ENCODE measurements at regions not wholly inside any gene's neighbourhood (a gene's known extent, or its start where the extent isn't known, plus 50 kb on each side); places are given as distances from the start of the nearest gene placed in this dataset.

DNA sequence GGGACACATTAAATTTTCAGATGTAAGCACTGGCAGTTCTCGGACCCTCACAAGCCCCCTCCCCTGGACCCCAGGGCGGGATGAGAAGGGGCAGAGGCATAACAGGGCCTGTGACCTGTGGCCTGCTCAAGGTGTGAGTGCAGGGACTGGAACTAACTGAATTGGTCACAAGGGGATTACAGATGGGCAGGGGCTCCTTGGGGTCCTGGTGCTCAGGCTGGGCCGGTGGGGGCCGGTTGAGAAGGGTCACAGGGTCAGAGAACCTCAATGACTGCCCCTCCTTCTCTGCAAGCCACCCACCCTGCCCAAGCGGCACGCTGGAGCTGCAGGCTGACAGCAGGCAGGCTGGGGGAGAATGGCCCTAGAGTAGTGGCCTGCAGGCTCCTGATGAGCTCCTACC, 80.8 kb upstream of the PCBD1 start:
- no peak overlapping the region for H3K4me3 ChIP-seq (ENCODE audit: low read depth, low read length)
- H3K36me3 ChIP-seq (ENCODE audit: control insufficient read depth, insufficient read depth, low read length): no peaks in the 10 kb centered on the region
- H3K27me3 ChIP-seq (ENCODE audit: control insufficient read depth, insufficient read depth, low read length): peaks cover 7% of the 10 kb centered on the region
- no peaks in the 10 kb centered on the region for H3K9me3 ChIP-seq (ENCODE audit: control insufficient read depth, insufficient read depth, low read length)
- peaks cover 4% of the 10 kb centered on the region for H3K4me1 ChIP-seq (ENCODE audit: control insufficient read depth, insufficient read depth, low read length)
- no peak overlapping the region for H3K9ac ChIP-seq (ENCODE audit: low read depth, low read length)

DNA sequence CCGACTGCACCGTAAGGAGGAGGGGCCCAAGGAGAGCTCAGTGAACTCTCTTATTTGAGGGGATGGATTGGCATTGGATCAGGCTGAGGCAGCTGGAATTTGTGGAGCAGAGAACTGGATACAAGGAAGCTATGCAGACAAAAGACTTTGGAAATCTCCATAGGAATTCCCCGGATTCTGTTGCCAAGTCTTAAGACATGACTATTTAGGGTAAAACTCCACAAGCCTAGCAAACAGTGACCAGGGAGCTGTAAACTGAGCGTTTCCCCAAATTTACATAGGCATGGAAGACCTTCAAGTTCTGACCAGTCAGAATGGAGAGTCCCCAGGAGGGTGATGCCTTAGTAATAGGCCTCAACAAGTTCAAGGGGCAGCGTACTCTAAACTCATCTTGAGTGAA, 82.5 kb upstream of the PCBD1 start:
- Histone ChIP-seq H3K4me1 (ENCODE audit: control insufficient read depth, insufficient read depth, low read length) (peaks cover 4% of the 10 kb centered on the region), H3K36me3 (ENCODE audit: control insufficient read depth, insufficient read depth, low read length) (no peaks in the 10 kb centered on the region), H3K27me3 (ENCODE audit: control insufficient read depth, insufficient read depth, low read length) (peaks cover 2% of the 10 kb centered on the region), H3K9me3 (ENCODE audit: control insufficient read depth, insufficient read depth, low read length) (no peaks in the 10 kb centered on the region), H3K4me3 (ENCODE audit: low read depth, low read length) (no peak overlapping the region), H3K9ac (ENCODE audit: low read depth, low read length) (no peak overlapping the region)

DNA sequence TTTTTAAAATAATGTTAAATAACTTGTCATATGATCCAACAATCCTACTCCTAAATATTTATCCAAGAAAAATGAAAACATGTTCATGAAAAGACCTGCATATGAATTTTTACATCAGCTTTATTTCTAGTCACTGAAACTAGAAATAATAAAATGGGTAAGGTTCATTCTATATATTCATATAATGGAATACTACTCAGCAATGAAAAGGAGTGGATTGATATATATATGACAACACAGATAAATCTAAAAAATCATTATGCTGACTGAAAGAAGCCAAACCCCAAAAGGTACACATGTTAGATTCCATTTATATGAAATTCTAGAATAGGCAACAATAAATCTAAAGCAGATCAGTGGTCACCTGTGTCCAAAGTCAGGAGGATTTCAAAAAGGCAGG, 84.9 kb upstream of the PCBD1 start:
- Histone ChIP-seq H3K4me3 (ENCODE audit: low read depth, low read length) (no peak overlapping the region), H3K36me3 (ENCODE audit: control insufficient read depth, insufficient read depth, low read length) (no peaks in the 10 kb centered on the region), H3K4me1 (ENCODE audit: control insufficient read depth, insufficient read depth, low read length) (peaks cover 4% of the 10 kb centered on the region), H3K27me3 (ENCODE audit: control insufficient read depth, insufficient read depth, low read length) (peaks cover 2% of the 10 kb centered on the region), H3K9ac (ENCODE audit: low read depth, low read length) (no peak overlapping the region), H3K9me3 (ENCODE audit: control insufficient read depth, insufficient read depth, low read length) (no peaks in the 10 kb centered on the region)

DNA sequence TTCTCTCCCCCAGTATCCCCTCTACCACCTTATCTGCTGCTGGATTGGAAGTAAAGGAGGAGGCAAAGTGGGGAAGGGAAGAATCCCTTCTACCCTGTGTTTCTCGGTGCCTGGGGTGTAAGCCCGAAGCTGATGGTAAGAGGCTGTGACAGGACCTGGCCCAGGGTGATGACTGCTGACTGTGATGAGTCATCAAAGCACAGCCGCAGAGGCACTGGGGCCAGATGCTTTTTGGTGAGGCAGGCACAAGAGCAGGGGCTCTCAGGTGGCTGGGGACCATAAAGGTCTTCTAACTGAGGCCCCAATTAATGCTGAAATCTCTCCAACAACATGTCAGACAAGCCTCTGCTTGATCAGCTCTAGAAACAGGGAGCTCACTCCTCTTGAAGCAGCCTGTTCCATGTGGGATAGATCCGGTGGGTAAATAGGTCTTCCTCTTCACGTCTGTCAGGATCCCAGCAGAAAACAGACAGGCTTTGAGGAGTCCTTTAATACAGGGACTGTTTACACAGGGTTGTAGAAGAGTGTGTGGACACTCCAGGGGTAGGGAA, 86.1 kb upstream of the PCBD1 start:
- no peak overlapping the region for H3K4me3 ChIP-seq (ENCODE audit: low read depth, low read length)
- no peaks in the 10 kb centered on the region for H3K9me3 ChIP-seq (ENCODE audit: control insufficient read depth, insufficient read depth, low read length)
- peaks cover 4% of the 10 kb centered on the region for H3K4me1 ChIP-seq (ENCODE audit: control insufficient read depth, insufficient read depth, low read length)
- no peaks in the 10 kb centered on the region for H3K36me3 ChIP-seq (ENCODE audit: control insufficient read depth, insufficient read depth, low read length)
- peaks cover 2% of the 10 kb centered on the region for H3K27me3 ChIP-seq (ENCODE audit: control insufficient read depth, insufficient read depth, low read length)
- no peak overlapping the region for H3K9ac ChIP-seq (ENCODE audit: low read depth, low read length)

DNA sequence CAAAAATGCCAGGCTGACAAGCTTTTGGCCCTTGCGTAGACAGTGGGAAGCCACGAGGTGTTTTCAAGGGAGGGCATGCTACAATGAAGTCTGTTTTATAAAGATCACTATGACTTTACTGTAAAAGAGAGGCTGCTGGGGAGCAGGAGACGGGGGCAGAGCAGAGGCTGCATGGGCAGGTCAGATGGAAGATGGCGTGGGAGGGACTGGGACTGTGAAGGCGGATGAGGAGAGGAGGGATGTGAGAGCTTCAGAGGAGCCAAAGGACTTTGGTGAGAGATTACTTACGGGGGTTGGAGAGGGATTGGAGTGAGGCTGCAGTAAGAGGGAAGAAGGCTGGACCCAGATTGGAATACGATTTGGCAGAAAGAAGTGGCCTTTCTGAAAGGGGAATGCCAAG, 86.6 kb upstream of the PCBD1 start:
- Histone ChIP-seq H3K9me3 (ENCODE audit: control insufficient read depth, insufficient read depth, low read length) (no peaks in the 10 kb centered on the region), H3K27me3 (ENCODE audit: control insufficient read depth, insufficient read depth, low read length) (peaks cover 2% of the 10 kb centered on the region), H3K4me1 (ENCODE audit: control insufficient read depth, insufficient read depth, low read length) (peaks cover 4% of the 10 kb centered on the region), H3K9ac (ENCODE audit: low read depth, low read length) (no peak overlapping the region), H3K36me3 (ENCODE audit: control insufficient read depth, insufficient read depth, low read length) (no peaks in the 10 kb centered on the region), H3K4me3 (ENCODE audit: low read depth, low read length) (no peak overlapping the region)

DNA sequence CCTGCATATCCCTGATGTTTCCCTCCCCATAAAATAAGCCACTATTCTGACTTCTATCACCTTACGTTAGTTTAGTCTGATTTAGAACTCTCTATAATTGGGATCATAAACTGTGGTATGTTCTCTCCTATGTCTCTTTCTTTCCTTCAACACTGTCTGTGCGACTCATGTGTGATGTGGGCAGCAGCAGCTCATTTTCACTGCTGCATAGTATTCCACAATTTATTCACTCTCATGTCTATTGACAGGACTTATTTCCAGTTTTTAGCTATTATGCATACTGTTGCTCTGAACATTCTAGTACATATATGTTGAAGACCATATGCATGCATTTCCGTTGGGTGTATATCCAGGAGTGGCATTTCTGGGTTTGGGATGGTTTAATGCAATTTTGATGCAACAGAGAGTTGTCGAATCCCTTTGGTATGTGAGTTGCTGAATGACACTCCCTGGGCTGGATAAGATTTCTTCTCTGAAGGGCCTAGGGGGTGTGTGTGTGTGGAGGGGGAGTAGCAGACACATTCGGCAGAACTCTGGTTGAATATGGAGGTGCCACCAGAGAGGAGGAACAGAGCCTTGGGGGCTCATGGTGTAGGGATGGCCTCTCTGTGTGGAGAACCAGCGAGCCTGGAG, 87.8 kb upstream of the PCBD1 start:
- Histone ChIP-seq H3K9me3 (ENCODE audit: control insufficient read depth, insufficient read depth, low read length) (no peaks in the 10 kb centered on the region), H3K9ac (ENCODE audit: low read depth, low read length) (no peak overlapping the region), H3K27me3 (ENCODE audit: control insufficient read depth, insufficient read depth, low read length) (peaks cover 2% of the 10 kb centered on the region), H3K36me3 (ENCODE audit: control insufficient read depth, insufficient read depth, low read length) (no peaks in the 10 kb centered on the region), H3K4me3 (ENCODE audit: low read depth, low read length) (no peak overlapping the region), H3K4me1 (ENCODE audit: control insufficient read depth, insufficient read depth, low read length) (no peaks in the 10 kb centered on the region)

DNA sequence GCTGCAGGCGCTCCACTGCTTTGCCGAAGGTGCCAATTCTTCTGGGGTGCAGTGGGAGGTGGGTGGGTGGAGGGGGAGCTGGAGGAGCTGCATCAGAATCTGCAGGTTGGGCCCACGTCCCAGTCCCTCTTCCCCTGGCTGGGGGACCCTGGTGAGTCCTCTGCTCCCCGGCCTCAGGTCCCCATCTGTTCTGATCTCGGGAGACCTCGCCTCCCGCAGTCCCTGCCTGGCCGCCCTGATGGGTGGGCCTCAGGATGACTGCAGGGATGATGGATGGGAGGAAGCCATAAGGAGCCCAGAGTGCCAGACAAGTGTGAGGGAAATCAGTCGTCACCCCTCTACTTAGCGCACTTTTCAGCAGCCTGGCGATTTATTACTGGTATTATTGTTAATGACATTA, 89.3 kb upstream of the PCBD1 start:
- Histone ChIP-seq H3K36me3 (ENCODE audit: control insufficient read depth, insufficient read depth, low read length) (no peaks in the 10 kb centered on the region), H3K9me3 (ENCODE audit: control insufficient read depth, insufficient read depth, low read length) (no peaks in the 10 kb centered on the region), H3K27me3 (ENCODE audit: control insufficient read depth, insufficient read depth, low read length) (peaks cover 2% of the 10 kb centered on the region), H3K4me1 (ENCODE audit: control insufficient read depth, insufficient read depth, low read length) (no peaks in the 10 kb centered on the region), H3K4me3 (ENCODE audit: low read depth, low read length) (no peak overlapping the region), H3K9ac (ENCODE audit: low read depth, low read length) (no peak overlapping the region)

DNA sequence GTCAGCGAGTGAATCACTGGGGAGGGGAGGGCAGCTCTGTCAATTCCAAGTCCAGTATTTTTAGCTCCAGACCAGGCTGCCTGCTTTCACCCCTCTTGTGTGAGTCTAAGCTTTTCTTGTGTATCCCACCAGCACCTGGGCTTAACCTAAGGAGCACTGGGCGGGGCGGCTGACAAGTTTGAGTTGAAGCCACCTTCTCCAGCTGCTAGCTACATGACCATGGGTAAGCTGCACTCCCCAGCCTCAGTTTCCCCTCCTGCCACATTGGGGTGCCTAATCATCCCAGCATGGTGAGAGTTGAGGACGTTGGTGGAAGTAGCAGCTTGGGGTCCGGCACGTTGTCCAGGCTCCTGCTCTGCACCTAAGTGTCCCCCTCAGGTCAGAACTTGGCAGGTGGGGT, 89.8 kb upstream of the PCBD1 start:
- Histone ChIP-seq H3K9me3 (ENCODE audit: control insufficient read depth, insufficient read depth, low read length) (no peaks in the 10 kb centered on the region), H3K4me1 (ENCODE audit: control insufficient read depth, insufficient read depth, low read length) (no peaks in the 10 kb centered on the region), H3K36me3 (ENCODE audit: control insufficient read depth, insufficient read depth, low read length) (no peaks in the 10 kb centered on the region), H3K9ac (ENCODE audit: low read depth, low read length) (no peak overlapping the region), H3K27me3 (ENCODE audit: control insufficient read depth, insufficient read depth, low read length) (peaks cover 2% of the 10 kb centered on the region), H3K4me3 (ENCODE audit: low read depth, low read length) (no peak overlapping the region)

DNA sequence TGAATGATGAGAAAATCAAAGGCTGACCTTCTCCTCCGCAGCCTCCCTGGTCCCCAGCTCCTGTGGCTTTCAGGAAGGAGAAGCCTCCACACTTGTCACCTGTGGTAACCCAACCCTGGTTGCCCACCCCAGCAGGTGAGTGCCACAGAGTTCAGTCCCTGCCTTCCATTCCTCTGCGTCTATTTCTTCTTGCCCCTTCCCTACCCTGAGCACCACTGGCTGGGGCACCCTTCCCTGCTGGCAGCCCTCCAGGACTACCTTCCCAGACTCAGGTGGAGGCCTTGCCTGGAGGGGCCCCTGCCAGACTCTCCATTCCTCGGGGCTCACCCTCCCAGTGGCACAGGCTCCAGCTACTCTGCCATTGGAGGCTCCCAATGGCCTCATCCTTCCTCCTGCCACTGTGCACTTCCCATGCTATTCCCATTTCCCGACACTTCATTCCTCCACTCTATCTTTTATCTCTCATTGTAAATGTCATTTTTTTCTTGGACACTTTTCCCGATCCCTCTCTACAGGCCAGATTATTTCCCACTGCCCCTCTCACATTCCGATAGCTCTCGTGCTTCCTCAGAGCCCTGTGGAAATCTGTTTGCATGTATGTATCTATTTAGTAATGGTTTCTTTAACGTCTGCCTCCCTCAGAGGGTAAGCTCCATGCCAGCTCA, 90.6 kb upstream of the PCBD1 start:
- H3K27me3 ChIP-seq (ENCODE audit: control insufficient read depth, insufficient read depth, low read length): no peaks in the 10 kb centered on the region
- no peaks in the 10 kb centered on the region for H3K9me3 ChIP-seq (ENCODE audit: control insufficient read depth, insufficient read depth, low read length)
- H3K36me3 ChIP-seq (ENCODE audit: control insufficient read depth, insufficient read depth, low read length): no peaks in the 10 kb centered on the region
- H3K4me1 ChIP-seq (ENCODE audit: control insufficient read depth, insufficient read depth, low read length): no peaks in the 10 kb centered on the region
- H3K9ac ChIP-seq (ENCODE audit: low read depth, low read length): no peak overlapping the region
- no peak overlapping the region for H3K4me3 ChIP-seq (ENCODE audit: low read depth, low read length)

DNA sequence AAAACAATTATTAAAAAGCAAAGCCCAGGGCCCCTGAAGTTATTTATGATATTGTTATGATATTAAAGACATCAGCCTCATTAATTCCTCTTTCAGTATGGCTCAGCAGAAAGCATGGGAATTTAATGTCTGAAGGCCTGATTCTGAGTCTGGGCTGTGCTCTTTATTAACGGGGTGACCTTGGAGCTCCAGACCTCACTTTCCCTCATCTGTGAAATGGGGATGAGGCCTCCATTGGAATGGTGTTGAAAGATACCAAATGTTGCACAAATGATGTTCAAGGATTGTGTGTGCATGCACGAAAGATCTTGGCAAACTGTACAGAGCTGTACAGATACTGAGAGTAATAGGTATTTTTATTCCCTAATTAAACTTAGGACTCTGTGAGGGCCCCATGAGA, 92.3 kb upstream of the PCBD1 start:
- no peaks in the 10 kb centered on the region for H3K4me1 ChIP-seq (ENCODE audit: control insufficient read depth, insufficient read depth, low read length)
- H3K36me3 ChIP-seq (ENCODE audit: control insufficient read depth, insufficient read depth, low read length): no peaks in the 10 kb centered on the region
- no peaks in the 10 kb centered on the region for H3K9me3 ChIP-seq (ENCODE audit: control insufficient read depth, insufficient read depth, low read length)
- no peaks in the 10 kb centered on the region for H3K27me3 ChIP-seq (ENCODE audit: control insufficient read depth, insufficient read depth, low read length)
- no peak overlapping the region for H3K9ac ChIP-seq (ENCODE audit: low read depth, low read length)
- no peak overlapping the region for H3K4me3 ChIP-seq (ENCODE audit: low read depth, low read length)

DNA sequence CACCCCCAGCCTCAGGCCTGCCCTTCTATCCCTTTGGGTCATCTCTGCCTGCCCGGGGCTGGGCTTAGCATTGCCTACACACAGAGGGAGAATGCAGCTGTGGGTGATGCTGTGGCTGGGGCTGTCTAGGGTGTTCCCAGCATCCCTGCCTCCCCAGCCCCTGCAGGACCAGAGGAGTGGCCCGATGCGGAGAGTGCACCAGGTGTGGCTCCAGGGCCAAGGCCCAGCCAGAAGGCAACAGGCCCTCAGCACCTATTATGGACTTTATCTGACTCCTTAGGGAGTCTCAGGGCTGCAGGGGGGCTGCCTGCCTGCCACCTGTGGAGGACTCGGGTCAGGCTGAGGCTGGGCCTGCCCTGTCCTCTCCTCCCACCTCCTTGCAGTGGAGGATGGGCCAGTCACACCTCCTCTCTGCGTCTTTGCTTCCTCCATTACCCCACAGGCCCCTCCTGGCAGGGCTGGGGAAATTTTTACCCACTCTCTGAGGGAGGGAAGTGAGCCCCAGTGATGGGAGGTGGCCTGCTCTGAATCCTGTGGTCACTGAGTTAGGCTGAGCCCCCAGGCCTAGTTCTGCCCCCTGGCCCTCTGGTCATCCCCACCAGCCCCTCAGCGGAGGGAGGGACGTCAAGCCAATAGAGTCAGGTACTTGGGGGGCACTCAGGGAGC, 92.9 kb upstream of the PCBD1 start:
- no peaks in the 10 kb centered on the region for H3K27me3 ChIP-seq (ENCODE audit: control insufficient read depth, insufficient read depth, low read length)
- H3K9me3 ChIP-seq (ENCODE audit: control insufficient read depth, insufficient read depth, low read length): no peaks in the 10 kb centered on the region
- H3K9ac ChIP-seq (ENCODE audit: low read depth, low read length): no peak overlapping the region
- no peaks in the 10 kb centered on the region for H3K4me1 ChIP-seq (ENCODE audit: control insufficient read depth, insufficient read depth, low read length)
- H3K36me3 ChIP-seq (ENCODE audit: control insufficient read depth, insufficient read depth, low read length): no peaks in the 10 kb centered on the region
- H3K4me3 ChIP-seq (ENCODE audit: low read depth, low read length): no peak overlapping the region

DNA sequence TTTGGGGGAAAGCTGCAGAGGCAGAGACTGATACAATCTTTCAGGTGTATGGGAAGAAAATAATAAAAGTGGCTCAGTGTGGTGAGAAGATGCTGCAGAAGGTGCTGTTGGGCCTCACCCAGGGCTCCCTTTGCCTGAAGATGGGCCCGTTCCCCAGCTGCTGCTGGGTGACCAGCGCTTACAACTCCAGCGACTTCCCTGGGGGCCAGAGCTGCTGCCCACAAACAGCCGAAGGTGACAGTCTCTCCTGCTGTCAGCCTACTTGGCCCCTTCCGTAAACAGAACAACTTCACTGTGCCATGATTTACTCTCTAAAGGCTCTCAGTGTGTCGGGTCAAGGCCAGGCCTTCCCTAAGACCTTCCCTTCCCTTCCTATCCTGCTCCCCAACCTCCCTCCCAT, 93.6 kb upstream of the PCBD1 start:
- Histone ChIP-seq H3K27me3 (ENCODE audit: control insufficient read depth, insufficient read depth, low read length) (no peaks in the 10 kb centered on the region), H3K4me3 (ENCODE audit: low read depth, low read length) (no peak overlapping the region), H3K9ac (ENCODE audit: low read depth, low read length) (no peak overlapping the region), H3K4me1 (ENCODE audit: control insufficient read depth, insufficient read depth, low read length) (no peaks in the 10 kb centered on the region), H3K36me3 (ENCODE audit: control insufficient read depth, insufficient read depth, low read length) (no peaks in the 10 kb centered on the region), H3K9me3 (ENCODE audit: control insufficient read depth, insufficient read depth, low read length) (no peaks in the 10 kb centered on the region)

All from iPS-15b (cell line).